HG02588 (cell line): ENCODE measurements at regions not wholly inside any gene's neighbourhood (a gene's known extent, or its start where the extent isn't known, plus 50 kb on each side); places are given as distances from the start of the nearest gene placed in this dataset.
"Not testable (repeated sequence)": the region's sequence is repeated elsewhere in the genome, so short reads cannot be mapped to it uniquely, and the experiment has no call there.

Experiments used
- ATAC-seq: cut with Tn5 transposase; IDR thresholded peaks from one replicate; pipeline ENCODE4 v1.9.1; 2021; ENCODE audit warnings: mild to moderate bottlenecking, moderate library complexity; ENCODE audit not compliant: unreplicated experiment

DNA sequence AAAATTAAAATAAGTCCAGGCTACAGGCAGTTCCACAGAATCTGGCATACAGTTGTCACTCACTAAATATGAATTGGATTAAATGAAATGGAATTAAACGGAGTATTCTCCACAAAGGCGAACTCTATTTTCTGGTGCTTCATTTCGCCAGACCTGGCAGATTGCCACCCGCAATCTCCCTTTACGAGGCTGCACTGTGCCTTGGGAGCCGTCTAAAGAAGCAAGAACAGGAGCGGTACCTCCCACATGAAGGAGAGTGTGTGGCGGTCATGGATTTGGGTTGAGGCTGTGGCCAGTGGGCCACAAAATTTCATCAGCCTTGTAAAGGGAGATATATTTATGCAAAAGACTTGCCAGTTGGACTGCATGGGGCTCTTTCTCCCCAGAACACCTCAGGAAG lies 151.0 kb downstream of the OSR1 start:
- no peak for ATAC-seq

DNA sequence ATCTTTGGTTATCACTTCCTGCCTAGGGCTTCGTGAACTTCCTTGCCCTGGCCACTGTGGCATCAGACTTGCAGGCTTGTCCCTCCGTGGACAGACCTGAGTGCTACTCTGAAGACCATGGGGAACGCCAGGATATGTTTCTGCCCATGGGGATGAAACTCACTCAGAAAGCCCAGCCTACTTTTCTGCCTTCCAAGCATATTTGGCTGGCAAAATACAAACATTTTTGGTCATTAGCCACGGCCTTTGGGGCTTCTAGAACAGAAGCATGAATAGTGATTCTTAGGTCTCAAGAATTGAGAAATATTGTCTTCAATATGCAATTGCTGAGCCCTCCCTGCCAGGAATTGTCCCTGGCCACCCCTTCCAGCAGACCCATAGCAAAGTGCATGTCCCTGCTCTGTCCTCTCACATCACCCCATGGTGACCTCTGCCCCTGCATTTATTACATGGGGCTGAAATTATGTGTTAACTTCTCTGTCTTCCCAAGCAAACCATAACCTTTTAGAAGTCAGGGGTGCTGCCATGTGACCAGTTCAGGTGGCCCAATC lies 152.4 kb downstream of the OSR1 start:
- no peak for ATAC-seq

DNA sequence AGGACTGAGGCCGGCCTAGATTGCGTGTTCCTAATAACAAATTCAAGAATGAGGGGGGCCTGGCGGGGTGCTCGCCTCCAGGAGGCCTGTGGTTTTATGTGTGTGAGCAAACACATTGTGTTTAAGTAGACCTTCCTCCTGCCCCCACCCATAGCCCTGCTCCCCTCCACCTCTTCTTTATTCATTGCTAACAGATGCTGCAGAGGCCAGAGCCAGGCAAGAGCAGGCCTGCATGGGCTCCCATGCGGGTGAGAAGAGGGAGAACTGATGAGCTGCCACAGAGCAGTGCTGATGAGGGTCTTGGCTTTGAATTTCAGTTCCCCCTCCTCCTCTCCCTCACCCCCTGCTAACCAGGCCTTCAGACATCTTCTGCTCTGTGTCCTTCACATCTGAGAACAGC lies 154.6 kb downstream of the OSR1 start:
- ATAC-seq = no peak

DNA sequence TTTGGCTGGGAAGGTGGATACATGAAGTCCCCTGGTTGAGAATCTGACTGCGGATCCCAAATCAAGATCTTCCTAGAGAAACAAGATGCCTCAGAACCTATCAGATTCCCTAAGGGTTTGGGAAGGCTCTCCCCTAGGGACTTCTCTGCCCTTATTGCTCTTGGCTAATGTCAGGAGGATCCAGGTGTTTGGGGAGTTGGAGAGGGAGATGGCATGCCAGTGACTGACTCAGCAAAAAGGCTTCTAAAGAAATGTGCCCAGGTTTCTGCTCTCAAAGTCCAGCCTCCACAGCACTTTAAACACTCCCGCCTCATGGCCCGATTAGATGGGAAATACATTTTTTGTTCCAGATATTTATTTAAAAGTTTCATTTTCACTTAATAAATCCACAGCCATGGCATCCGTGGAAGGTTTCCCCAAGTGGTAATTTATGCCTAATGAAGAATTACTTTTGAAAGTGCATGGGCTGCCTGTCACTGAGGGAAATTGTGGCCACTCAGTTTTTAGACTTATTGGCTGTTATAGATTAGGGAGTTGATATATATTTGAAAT lies 156.4 kb downstream of the OSR1 start:
- ATAC-seq = no peak

DNA sequence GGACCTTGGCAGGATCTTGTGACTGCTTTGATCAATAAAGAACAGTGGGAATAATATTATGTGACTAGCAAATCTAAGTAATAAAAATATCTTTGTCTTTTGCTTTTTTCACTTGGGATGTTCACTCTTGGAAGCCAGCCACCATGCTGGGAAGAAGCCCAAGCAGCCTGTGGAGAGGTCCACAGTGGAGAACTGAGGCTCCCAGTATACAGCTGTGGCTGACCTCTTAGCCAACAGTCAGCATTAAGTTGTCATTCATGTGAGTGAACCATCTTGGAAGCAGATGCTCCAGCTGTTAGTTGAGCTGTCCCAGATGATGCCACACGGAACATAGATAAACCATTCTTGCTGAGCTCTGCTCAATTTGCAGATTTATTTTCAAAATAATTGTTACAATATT lies 160.0 kb downstream of the OSR1 start:
- no peak for ATAC-seq

DNA sequence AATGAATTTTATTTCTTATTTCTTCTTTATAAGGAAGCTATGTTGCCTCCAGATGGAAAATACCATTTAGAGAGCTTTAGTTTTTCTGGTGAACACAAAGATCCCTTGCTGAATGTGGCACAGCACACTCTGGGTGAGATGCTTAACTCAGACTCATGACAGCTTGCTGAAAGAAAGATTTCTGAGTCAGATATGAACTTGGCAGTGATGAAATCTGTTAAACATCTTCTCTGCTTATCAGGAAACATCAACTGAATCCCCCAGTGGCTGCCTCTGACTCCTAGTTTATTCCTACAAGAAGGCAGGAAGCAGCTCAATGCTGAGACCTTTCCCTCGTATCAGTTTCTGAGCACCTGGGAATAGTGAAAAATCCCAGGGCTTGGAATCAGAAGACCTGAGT lies 162.8 kb downstream of the OSR1 start:
- ATAC-seq = no peak

DNA sequence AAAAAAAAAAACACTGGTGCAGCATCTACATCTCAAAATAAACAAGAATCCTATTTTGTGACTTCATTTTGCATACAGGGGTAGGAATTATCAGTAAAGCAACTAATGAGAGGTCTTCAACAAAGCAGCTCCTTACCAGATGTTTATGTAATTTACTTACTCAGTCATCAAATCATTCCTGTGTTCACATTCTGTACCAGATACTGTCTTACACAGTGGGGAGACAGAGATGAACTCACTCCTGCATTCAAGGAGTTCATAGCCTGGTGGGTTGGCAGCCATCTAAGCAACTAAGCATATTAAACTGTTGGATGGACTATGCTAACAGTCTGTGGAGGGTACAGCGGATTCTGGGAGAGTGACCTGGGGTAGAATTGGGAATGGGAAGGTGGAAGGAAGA lies 169.0 kb downstream of the OSR1 start:
- no peak for ATAC-seq

DNA sequence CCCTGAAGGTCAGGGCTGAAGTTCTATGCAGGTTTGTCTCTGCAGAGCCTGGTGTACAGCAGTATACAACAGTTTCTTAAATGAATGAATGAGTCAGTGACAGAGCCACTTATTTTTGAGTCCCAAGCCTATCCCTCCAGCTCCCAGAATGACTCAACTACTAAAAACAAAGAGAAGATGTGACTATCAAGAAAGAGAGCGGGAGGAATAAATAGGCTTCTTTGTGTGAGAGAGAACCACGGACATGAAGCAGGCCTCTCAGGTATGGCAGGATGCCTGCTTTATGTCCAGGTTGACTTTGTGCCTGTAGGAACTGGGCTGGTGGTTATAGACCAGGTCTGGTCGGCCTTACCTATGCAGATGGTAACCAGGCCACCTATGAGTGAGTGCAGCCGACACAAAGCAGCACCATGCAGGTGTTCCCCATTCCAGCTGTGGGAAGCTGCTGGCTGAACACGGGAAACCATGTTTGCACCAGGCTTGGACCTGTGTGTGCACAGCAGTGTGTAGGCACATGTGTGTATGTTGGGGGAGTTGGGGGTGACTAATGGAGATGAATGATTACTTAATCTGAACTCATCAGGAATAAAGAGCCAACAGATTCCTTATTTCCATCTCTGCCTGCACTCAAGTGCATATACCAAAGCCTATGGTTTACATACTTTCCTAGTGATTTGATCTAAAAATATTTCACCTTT lies 171.0 kb downstream of the OSR1 start:
- no peak for ATAC-seq

DNA sequence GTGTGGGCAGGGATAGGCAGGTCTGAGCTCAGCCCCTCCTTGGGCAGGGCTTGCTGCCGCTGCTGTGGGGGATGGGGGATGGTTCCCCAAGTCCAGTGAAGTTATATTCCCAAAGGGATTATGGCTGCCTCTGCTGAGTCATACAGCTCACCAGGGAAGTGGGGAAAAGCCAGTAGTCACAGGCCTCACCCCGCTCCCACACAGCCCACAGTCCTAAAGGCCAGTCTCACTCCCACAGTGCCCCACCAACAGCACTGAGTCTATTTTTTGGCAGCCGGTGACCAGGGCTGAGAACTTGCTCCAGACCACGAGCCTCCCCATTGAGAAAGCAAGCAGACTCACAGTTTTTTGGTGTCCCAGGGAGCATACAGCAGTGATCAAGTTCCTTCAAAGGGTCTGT lies 173.3 kb downstream of the OSR1 start:
- ATAC-seq = no peak

DNA sequence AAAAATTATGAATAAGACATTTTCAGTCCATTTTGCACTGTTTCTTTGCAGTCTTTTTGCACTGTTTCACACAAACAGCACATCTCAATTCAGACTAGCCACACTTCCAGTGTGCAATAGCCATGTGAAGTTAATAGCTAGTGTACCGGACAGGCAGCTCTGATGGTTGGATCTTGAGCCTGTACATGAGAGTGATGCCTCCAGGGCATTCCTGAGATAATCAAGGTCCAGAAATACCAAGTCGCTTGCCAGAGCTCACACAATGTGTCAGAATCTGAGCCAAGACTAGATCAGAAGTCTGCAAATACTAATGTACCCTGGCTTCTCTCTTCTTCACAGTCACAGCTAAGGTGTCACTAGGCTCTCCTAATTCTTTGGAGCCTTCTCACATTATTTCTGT lies 180.2 kb downstream of the OSR1 start:
- no peak for ATAC-seq

DNA sequence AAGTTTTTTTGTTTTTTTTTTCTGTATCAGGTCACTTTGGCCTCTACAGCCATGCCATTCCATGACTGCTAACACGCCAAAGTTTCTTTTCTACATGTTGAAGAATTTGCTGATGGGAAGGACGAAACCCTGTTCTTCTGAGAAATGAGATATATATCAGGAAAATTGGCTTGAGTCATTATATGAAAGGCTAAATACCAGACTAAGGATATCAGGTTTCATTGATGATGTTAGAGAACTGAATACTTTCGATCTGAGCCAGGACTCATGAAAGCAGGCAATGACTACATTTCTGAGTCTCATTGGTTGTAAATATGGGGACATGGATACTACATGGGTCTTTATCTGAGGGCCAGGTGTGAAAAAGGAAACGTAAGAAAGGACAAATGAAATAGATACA lies 181.4 kb downstream of the OSR1 start:
- no peak for ATAC-seq

DNA sequence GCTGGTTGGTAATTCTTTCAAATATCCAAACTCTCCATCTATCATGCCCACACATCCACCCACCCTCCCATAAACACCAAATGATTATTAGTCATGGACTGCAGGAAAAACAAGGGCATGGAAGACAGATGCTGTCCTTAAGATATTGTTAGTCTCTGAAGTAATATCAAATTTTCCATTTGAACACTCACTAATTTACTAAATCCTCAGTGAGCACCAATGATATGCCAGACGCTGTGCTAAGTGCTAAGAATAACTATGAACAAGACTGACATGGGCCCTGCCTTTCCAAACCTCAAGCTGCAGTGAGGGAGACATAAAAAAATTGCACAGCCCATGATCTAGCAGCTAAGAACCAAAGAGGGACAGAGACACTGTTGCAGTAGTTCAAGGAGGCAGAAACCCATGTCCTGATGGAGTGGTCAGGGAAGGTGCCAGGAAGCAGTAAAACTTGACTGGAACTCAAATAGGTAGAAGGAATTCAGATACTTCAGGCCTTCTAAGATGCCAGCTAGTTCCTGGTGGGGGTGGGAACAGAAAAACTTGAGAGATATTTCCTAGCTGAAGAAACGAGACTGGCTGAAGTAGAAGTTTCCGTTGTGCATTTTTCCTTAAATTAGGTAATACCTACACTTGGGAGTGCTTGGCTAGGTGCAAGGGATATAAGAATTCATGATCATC lies 182.1 kb downstream of the OSR1 start:
- no peak for ATAC-seq

DNA sequence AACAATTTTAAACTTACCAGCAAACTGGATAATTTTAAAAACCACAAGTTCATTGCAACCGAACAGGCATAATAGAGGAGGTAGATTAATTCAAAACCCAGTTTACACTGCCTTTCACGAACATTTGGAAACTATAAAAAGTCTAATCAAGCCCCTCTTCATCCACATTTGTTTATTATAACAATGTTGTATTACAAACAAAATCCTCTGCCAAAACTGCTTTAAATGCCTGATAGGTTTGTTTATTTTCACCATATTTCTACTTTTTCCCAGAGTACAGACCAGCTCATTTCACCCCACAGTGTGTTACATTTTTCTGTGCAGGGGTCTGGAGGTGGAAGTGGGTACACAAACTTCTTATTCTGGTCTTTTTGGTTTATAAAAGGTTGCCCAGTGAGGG lies 184.2 kb downstream of the OSR1 start:
- ATAC-seq = no peak

DNA sequence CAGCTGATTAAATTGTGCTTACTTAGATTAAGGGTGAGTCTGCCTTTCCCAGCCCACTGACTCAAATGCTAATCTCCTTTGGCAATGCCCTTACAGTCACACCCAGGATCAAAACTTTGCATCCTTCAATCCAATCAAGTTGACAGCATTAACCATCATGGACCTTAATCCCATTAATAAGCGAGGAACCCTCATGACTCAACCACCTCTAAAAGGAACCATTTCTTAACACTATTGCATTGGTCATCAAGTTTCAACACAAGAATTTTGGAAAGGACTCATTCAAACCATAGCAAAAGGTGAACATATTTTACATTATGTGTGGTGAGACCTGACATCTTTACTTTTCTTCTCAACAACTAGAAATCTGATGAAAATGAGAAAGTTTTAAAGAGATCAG lies 187.0 kb downstream of the OSR1 start:
- no peak for ATAC-seq

DNA sequence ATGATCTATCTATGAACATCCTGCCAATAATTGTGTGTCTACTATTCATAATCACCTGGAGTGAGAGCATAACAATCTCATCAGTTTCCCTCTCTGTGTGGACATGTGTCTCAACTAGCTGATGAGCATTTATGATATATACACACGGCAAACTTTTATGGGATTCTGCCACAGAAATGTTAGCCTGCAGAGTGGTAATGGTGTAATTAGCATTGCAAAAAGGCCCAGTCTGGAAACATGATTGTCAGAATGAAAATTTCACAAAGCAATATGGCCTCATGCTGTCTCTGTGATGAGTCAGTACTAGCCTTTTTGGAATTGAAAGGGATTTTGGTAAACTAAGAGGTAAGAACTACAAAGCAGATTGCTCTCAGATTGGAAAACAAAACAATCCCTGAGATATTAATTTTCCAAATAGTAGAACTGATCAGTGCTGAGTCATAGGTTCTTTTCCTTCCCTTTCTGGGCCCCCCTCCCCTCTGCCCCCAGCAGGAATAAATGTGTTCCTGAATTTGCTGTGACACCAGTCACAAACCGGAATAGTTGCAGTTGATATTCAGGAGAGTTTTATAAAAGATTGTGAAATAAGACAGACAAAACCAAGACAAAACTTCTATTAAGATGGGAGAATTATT lies 189.2 kb downstream of the OSR1 start:
- no peak for ATAC-seq

DNA sequence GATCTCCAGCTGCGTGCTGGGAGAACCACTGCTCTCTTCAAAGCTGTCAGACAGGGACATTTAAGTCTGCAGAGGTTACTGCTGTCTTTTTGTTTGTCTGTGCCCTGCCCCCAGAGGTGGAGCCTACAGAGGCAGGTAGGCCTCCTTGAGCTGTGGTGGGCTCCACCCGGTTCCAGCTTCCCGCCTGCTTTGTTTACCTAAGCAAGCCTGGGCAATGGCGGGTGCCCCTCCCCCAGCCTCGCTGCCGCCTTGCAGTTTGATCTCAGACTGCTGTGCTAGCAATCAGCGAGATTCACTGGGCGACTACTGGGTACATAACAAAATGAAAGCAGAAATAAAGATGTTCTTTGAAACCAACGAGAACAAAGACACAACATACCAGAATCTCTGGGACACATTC lies 194.3 kb downstream of the OSR1 start:
- ATAC-seq = not testable (repeated sequence)

DNA sequence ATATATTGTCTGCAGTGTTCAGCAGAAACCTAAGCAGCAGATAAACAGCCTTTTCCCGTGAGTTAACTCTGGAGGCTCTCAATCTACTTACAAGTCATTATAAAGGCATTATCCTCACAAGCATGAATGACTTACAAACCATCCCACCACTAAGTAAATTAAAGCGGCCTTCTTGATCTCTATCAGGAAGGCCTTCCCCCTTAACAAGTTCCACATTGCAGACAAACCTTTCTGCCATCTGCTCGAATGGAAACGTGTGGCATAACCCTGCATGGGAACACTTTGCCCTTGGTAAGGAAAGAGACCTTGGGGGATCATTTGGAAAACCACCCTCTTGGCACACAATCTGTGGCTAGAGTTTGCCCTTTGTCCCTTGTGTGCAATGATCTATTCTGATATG lies 199.5 kb downstream of the OSR1 start:
- ATAC-seq = no peak

DNA sequence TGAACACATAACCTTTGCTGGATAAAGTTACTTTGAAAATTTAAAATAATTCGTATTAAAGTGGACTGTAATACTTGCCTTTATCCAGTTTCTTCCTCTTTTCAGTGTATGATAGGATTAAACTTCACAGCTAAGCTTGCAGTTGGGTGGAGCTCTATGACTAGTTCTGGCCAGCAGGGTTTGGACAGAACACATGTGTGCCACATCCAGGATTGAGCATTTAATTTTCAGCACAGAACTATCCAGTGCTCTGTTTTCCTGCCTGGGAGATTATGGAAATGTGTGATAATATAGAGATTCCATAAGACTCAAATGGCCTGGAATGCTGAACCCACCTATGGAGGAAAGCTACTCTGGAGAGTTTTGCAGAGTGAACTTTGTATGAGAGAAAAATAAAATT lies 200.2 kb downstream of the OSR1 start:
- no peak for ATAC-seq

DNA sequence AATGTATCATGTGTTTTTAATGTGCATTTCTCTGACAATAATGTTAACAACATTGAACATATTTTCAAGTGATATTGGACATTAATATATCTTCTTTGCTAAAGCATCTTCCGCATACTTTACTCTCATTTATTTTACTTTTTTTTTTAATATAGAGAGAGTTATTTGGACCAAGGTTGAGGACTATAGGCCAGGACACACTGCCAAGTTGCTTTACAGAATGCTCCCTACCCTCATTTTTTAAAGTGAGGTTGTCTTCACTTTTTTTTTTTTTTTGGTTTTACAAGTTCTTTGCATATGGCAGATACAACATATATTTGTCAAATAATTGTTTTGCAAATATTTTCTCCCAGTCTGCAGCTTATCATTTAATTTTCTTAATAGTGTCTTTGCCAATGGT lies 201.8 kb downstream of the OSR1 start:
- ATAC-seq = no peak

DNA sequence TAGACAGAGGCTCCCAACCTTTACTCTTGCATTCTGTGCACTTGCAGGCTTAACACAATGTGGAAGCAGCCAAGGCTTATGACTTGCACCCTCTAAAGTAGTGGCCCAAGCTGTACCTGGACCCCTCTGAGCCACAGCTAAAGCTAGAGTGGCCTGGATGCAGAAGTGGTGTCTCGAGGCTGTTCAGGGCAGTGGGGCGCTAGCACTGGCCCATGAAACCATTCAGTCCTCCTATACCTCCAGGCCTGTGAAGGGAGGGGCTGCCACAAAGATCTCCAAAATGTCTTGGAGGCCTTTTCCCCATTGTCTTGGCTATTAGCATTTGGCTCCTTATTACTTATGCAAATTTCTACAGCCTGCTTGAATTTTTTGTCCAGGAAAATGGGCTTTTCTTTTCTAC lies 207.7 kb downstream of the OSR1 start:
- no peak for ATAC-seq

DNA sequence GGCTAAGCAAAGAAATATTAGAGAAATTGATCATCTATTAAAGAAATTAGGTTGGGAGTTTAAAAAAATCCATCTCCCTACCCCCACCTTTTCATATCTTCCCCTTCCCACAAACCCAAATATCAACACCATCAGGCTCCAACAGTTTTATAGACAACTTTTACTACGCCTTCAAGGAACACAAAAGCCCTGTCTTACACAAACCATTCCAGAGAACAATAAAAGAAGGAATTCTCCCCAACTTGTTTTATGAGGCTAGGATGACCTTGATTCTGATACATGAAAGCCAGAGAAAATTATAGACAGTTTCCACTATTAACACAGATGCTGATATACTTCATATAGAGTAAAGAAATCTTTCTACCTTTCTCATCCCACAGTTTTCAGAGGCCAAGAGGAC lies 211.6 kb downstream of the OSR1 start:
- no peak for ATAC-seq
